AG09309 (cell line): ENCODE measurements at regions not wholly inside any gene's neighbourhood (a gene's known extent, or its start where the extent isn't known, plus 50 kb on each side); places are given as distances from the start of the nearest gene placed in this dataset.
A peak's percentile ranks its signal among the peaks of the same experiment; 100 is the strongest.

Source experiments
- DNase-seq: peaks from one replicate; pipeline ENCODE4 v3.0.0-alpha.2; 2010; ENCODE audit warnings: low read depth
- H3K4me3 ChIP-seq: 2 replicates; pipeline ENCODE4 v1.5.1; 2011; ENCODE audit warnings: mild to moderate bottlenecking, low read depth, low read length, moderate library complexity; ENCODE audit not compliant: control insufficient read depth
- CTCF ChIP-seq: IDR thresholded peaks from 2 replicates; pipeline ENCODE4 v1.5.1; 2011; ENCODE audit warnings: mild to moderate bottlenecking, low read depth, low read length, inconsistent platforms; ENCODE audit not compliant: insufficient read depth, control insufficient read depth; ENCODE audit errors: missing control alignments

GRCh38 chr1:106680216-106680615 lies 376.3 kb upstream of the PRMT6 start:
- TF ChIP-seq CTCF: no peak
- DNase-seq: peak; percentile 2
- H3K4me3 ChIP-seq: no peak overlapping the region

- no peak for DNase-seq
- H3K4me3 ChIP-seq: no peak overlapping the region
- TF ChIP-seq CTCF: no peak
Measured at GRCh38 chr1:106680776-106681344, 375.6 kb upstream of the PRMT6 start.

GRCh38 chr1:106681939-106682522 lies 374.4 kb upstream of the PRMT6 start:
- no peak overlapping the region for H3K4me3 ChIP-seq
- no peak for DNase-seq
- no peak for TF ChIP-seq CTCF

- no peak overlapping the region for H3K4me3 ChIP-seq
- DNase-seq: no peak
- TF ChIP-seq CTCF: no peak
Measured at GRCh38 chr1:106688446-106688845, 368.0 kb upstream of the PRMT6 start.

- TF ChIP-seq CTCF: no peak
- DNase-seq: no peak
- H3K4me3 ChIP-seq: no peak overlapping the region
Measured at GRCh38 chr1:106698660-106699059, 357.8 kb upstream of the PRMT6 start.

GRCh38 chr1:106699433-106699832 lies 357.0 kb upstream of the PRMT6 start:
- DNase-seq: no peak
- no peak overlapping the region for H3K4me3 ChIP-seq
- no peak for TF ChIP-seq CTCF
